CD4-positive, alpha-beta T cell (primary cell): ENCODE measurements at regions not wholly inside any gene's neighbourhood (a gene's known extent, or its start where the extent isn't known, plus 50 kb on each side); places are given as distances from the start of the nearest gene placed in this dataset.

Experiments used
- ATAC-seq: fragments of 200-7000 bp; cut with Tn5 transposase; one replicate; pipeline ENCODE4 v1.10.0; 2022; ENCODE audit warnings: mild to moderate bottlenecking; ENCODE audit not compliant: poor library complexity
- CTCF ChIA-PET: fragments of 350-600 bp; sonication (Branson Sonifier 250); formaldehyde crosslinking; loops from one replicate; lab custom pipeline; 2021; ENCODE audit warnings: antibody characterized with exemption, inconsistent platforms; lab: Charles Lee
- POLR2A ChIA-PET: fragments of 350-600 bp; sonication (Branson Sonifier 250); formaldehyde crosslinking; loops from one replicate; lab custom pipeline; 2021; ENCODE audit warnings: antibody characterized with exemption, inconsistent platforms; lab: Charles Lee
- DNase-seq, 14 experiments: peaks; one replicate each; pipeline ENCODE4 v3.0.0-alpha.2; 2013 to 2020; ENCODE audit warnings: mixed read lengths in 2 of 14
- H3K27ac ChIP-seq, 2 donors: one replicate each; pipeline versions ENCODE4 v1.5.1 to v1.7.0; 2013; ENCODE audit warnings: low read length in 2 of 2, low read depth in 1 of 2, mild to moderate bottlenecking in 1 of 2
- H3K27me3 ChIP-seq, 2 experiments: 1 replicate in 1 of 2; 2 replicates in 1 of 2; pipeline versions ENCODE4 v1.6.1 to v1.7.0; 2013; ENCODE audit warnings: low read length in 2 of 2, control low read depth in 1 of 2, mild to moderate bottlenecking in 1 of 2, moderate library complexity in 1 of 2; ENCODE audit not compliant: insufficient read depth in 2 of 2, control insufficient read depth in 1 of 2
- H3K36me3 ChIP-seq: one replicate; pipeline ENCODE4 v1.6.1; 2013; ENCODE audit warnings: low read length, control low read depth; ENCODE audit not compliant: insufficient read depth
- H3K4me1 ChIP-seq: one replicate; pipeline ENCODE4 v1.6.1; 2013; ENCODE audit warnings: low read length, control low read depth; ENCODE audit not compliant: insufficient read depth
- H3K4me3 ChIP-seq: one replicate; pipeline ENCODE4 v1.5.1; 2013; ENCODE audit warnings: mild to moderate bottlenecking, low read length, moderate library complexity
- H3K9me3 ChIP-seq, 2 experiments: 1 replicate in 1 of 2; 2 replicates in 1 of 2; pipeline versions ENCODE4 v1.6.1 to v1.7.0; 2013; ENCODE audit warnings: low read length in 2 of 2, mild to moderate bottlenecking in 2 of 2, control low read depth in 1 of 2, moderate library complexity in 1 of 2; ENCODE audit not compliant: control insufficient read depth in 1 of 2, insufficient read depth in 1 of 2
- H3K27ac Mint-ChIP-seq: one replicate; pipeline ENCODE4 v1.8.0; 2020; ENCODE audit warnings: mixed read lengths
- H3K27me3 Mint-ChIP-seq: one replicate; pipeline ENCODE4 v1.8.0; 2021; ENCODE audit warnings: mixed read lengths
- H3K36me3 Mint-ChIP-seq: one replicate; pipeline ENCODE4 v1.8.0; 2021; ENCODE audit warnings: low read depth, mixed read lengths
- H3K4me1 Mint-ChIP-seq: one replicate; pipeline ENCODE4 v1.8.0; 2021; ENCODE audit warnings: low read depth, mixed read lengths
- H3K4me3 Mint-ChIP-seq: one replicate; pipeline ENCODE4 v1.8.0; 2020; ENCODE audit warnings: mild to moderate bottlenecking, mixed read lengths
- H3K9me3 Mint-ChIP-seq: one replicate; pipeline ENCODE4 v1.8.0; 2020; ENCODE audit warnings: mixed read lengths
- intact Hi-C, 2 experiments: fragments of 100-400 bp; cut with DNase I in 1 of 2; cut with micrococcal nuclease in 1 of 2; formaldehyde crosslinking; loops; one replicate each; pipeline versions ENCODE4 v1.15.1 to v1.9.0; 2023 to 2025; cut with DNase I, micrococcal nuclease
- TF ChIP-seq, protein P1 (sequence below): fragments of 200-600 bp; IDR thresholded peaks from one replicate; pipeline ENCODE4 v1.8.0; 2022; ENCODE audit warnings: antibody characterized with exemption, mild to moderate bottlenecking

GRCh38 chr10:45147000-45147399 is 146.3 kb downstream of the ZNF22 start:
- Histone ChIP-seq H3K4me3 (no peak overlapping the region), H3K36me3 (no peaks in the 10 kb centered on the region), H3K9me3 (no peaks in the 10 kb centered on the region), H3K27me3 (peaks cover 0 to 5% of the 10 kb centered on the region in 2 experiments), H3K4me1 (no peaks in the 10 kb centered on the region), H3K27ac (no peak overlapping the region)
- POLR2A ChIA-PET, result no interaction called here
- Mint-ChIP-seq H3K27ac (no peak overlapping the region), H3K36me3 (no peaks in the 10 kb centered on the region), H3K9me3 (no peaks in the 10 kb centered on the region), H3K4me3 (no peak overlapping the region), H3K4me1 (no peaks in the 10 kb centered on the region), H3K27me3 (peaks cover 24% of the 10 kb centered on the region)
- TF ChIP-seq, protein P1, sequence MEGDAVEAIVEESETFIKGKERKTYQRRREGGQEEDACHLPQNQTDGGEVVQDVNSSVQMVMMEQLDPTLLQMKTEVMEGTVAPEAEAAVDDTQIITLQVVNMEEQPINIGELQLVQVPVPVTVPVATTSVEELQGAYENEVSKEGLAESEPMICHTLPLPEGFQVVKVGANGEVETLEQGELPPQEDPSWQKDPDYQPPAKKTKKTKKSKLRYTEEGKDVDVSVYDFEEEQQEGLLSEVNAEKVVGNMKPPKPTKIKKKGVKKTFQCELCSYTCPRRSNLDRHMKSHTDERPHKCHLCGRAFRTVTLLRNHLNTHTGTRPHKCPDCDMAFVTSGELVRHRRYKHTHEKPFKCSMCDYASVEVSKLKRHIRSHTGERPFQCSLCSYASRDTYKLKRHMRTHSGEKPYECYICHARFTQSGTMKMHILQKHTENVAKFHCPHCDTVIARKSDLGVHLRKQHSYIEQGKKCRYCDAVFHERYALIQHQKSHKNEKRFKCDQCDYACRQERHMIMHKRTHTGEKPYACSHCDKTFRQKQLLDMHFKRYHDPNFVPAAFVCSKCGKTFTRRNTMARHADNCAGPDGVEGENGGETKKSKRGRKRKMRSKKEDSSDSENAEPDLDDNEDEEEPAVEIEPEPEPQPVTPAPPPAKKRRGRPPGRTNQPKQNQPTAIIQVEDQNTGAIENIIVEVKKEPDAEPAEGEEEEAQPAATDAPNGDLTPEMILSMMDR, result no peak
- DNase-seq (no peak), ATAC-seq (no peak)
- intact Hi-C loops, result no loop called here
- CTCF ChIA-PET, result no interaction called here

DNA sequence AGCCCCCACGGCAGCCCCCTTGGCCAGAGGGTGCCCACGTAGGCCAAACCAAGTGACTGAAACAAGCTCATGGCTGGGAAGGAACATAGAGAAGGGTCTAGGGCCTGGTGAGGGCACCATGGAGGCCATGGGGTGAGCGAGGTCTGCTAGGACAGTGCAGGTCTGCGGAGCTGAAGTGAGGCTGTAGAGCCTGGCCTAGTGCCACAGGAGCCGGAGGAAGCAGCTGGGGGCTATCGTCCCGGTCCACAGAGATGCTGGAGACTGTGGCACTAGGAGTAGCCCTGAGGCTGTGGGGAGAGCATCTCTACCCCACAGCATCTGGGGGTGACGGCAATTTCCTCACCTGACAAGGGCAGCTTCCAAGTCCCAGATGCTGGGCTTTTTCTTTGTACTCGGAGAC is 150.3 kb downstream of the ZNF22 start:
- no peak overlapping the region for H3K4me3 Mint-ChIP-seq
- Histone ChIP-seq H3K27me3 (no peaks in the 10 kb centered on the region), H3K4me1 (no peaks in the 10 kb centered on the region), H3K4me3 (no peak overlapping the region), H3K27ac (no peak overlapping the region), H3K36me3 (no peaks in the 10 kb centered on the region), H3K9me3 (no peaks in the 10 kb centered on the region)
- H3K36me3 Mint-ChIP-seq, result no peaks in the 10 kb centered on the region
- ChIA-PET POLR2A (no interaction called here), CTCF (no interaction called here)
- TF ChIP-seq, protein P1, result no peak
- H3K4me1 Mint-ChIP-seq, result no peaks in the 10 kb centered on the region
- H3K9me3 Mint-ChIP-seq, result no peaks in the 10 kb centered on the region
- H3K27me3 Mint-ChIP-seq, result peaks cover 7% of the 10 kb centered on the region
- ATAC-seq (no peak), DNase-seq (no peak)
- H3K27ac Mint-ChIP-seq, result no peak overlapping the region
- intact Hi-C loops, result no loop called here

- H3K9me3 Mint-ChIP-seq, result no peaks in the 10 kb centered on the region
- Histone ChIP-seq H3K27ac (no peak overlapping the region), H3K4me1 (no peaks in the 10 kb centered on the region), H3K36me3 (no peaks in the 10 kb centered on the region), H3K4me3 (no peak overlapping the region), H3K9me3 (no peaks in the 10 kb centered on the region), H3K27me3 (no peaks in the 10 kb centered on the region)
- intact Hi-C loops, result no loop called here
- TF ChIP-seq, protein P1, result no peak
- POLR2A ChIA-PET, result no interaction called here
- ATAC-seq (no peak), DNase-seq (no peak)
- no peaks in the 10 kb centered on the region for H3K36me3 Mint-ChIP-seq
- no peak overlapping the region for H3K27ac Mint-ChIP-seq
- H3K4me3 Mint-ChIP-seq, result no peak overlapping the region
- CTCF ChIA-PET, result no interaction called here
- peaks cover 6% of the 10 kb centered on the region for H3K27me3 Mint-ChIP-seq
- no peaks in the 10 kb centered on the region for H3K4me1 Mint-ChIP-seq
Observed at GRCh38 chr10:45151467-45152214, 150.9 kb downstream of the ZNF22 start.
